ENCODE measurements at regions not wholly inside any gene's neighbourhood (a gene's known extent, or its start where the extent isn't known, plus 50 kb on each side); places are given as distances from the start of the nearest gene placed in this dataset.

DNA sequence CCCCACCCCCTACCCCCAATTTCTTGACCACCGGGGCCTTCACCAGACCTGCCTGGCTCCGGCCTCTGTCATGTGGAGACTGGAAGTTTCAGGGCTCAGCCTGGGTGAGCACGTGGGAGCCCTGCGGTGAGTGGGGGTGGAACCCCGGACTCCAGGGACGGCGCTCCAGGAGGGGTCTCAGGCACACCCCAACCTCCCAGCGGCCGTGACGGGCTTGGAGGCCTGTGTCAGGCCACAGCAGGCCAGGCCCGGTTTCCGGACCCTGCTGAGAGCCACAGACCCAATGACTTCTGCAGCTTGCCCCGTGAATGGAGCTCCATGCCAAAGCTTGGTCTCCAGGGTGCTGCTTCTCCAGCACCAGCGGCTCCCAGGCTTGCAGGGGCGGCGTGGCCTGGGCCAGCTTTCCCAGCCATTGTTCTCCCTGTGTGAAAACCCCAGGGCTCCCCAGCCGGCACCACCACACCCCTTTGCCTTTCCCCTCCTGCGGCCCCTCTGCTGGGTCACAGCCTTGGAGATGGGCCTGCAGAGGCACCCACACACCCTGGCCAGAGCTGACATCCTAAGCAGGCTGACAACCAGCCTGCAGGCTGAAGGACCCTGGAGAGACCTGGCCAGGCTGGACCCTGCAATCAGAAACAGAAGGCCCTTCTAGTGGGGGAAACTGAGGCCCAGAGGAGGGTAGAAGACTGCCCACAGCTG is 186.2 kb upstream of the C14orf180 start:
- no peak overlapping the region for H2BK12ac ChIP-seq (ENCODE audit: low read length)
- no CpG with 5 or more reads among the region's 18 CpGs for WGBS (ENCODE audit: extremely low coverage, insufficient coverage, insufficient read length)

DNA sequence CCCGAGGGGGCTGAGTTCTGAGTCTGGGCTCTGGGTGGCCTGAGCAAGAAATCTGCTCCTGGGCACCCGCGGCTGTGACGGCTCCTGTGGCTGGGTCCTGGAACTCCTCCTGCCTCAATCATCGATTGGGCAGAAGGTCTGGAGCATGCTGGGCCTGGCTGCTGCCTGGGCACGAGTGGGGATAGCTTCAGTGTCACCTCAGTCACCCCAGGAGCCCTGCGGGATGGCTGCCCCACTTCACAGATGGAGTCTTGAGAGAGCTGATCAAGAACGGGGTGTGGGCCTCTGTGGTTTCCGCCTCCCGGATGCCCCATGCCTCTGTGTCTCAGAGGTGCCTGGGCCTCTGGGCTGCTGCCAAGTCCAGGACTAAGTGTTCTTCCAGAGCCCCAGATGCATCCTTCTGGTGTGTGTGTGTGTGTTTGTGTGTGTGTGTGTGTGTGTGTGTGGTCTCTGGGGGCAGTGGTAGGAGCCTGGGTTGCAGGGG is 185.6 kb upstream of the C14orf180 start:
- Histone ChIP-seq H3K4me1 (ENCODE audit: control insufficient read depth in 1 of 2, insufficient read depth in 2 of 2, low read length in 2 of 2) (no peaks in the 10 kb centered on the region), H3K79me1 (ENCODE audit: low read length) (no peaks in the 10 kb centered on the region), H2BK120ac (ENCODE audit: insufficient read depth, low read length, poor library complexity) (no peak overlapping the region), H2BK12ac (ENCODE audit: low read length) (no peak overlapping the region), H3K9me3 (ENCODE audit: insufficient read depth, low read depth, low read length) (peaks cover 16% of the 10 kb centered on the region), H3K27ac (ENCODE audit: low read depth, low read length) (no peak overlapping the region), H3K4me2 (ENCODE audit: low read length) (no peak overlapping the region), H4K91ac (ENCODE audit: low read depth, low read length) (no peak overlapping the region), H2BK5ac (ENCODE audit: low read depth, low read length, poor library complexity) (no peak overlapping the region), H2AK5ac (ENCODE audit: low read length) (no peak overlapping the region), H2AFZ (ENCODE audit: insufficient read depth, low read length, poor library complexity) (no peak overlapping the region), H3K27me3 (ENCODE audit: insufficient read depth, low read length) (no peaks in the 10 kb centered on the region), H3K23ac (ENCODE audit: low read length) (no peak overlapping the region), H3K9ac (ENCODE audit: low read length) (no peak overlapping the region), H3K4me3 (ENCODE audit: low read depth, low read length) (no peak overlapping the region), H4K12ac (ENCODE audit: low read depth, low read length) (no peak overlapping the region), H3K4ac (ENCODE audit: low read depth, low read length) (no peak overlapping the region), H3K36me3 (ENCODE audit: control insufficient read depth in 1 of 2, insufficient read depth in 2 of 2, low read length in 2 of 2) (no peaks in the 10 kb centered on the region), H3K79me2 (ENCODE audit: control insufficient read depth, insufficient read depth, low read length, poor library complexity) (no peaks in the 10 kb centered on the region), H3K14ac (ENCODE audit: low read length) (no peak overlapping the region), H4K8ac (ENCODE audit: low read depth, low read length) (no peak overlapping the region), H3K18ac (ENCODE audit: low read length) (no peak overlapping the region)
- no CpG with 5 or more reads among the region's 10 CpGs for WGBS (ENCODE audit: extremely low coverage, insufficient coverage, insufficient read length)
- DNase-seq: no peak

More for the DNA sequence above, 186.2 kb upstream of the C14orf180 start:
- no peak overlapping the region for H3K18ac ChIP-seq (ENCODE audit: low read length)
- no peak overlapping the region for H3K4ac ChIP-seq (ENCODE audit: low read depth, low read length)
- no peak overlapping the region for H3K4me3 ChIP-seq (ENCODE audit: low read depth, low read length)
- H3K9me3 ChIP-seq (ENCODE audit: insufficient read depth, low read depth, low read length): peaks cover 13% of the 10 kb centered on the region
- H3K27ac ChIP-seq (ENCODE audit: low read depth, low read length): no peak overlapping the region
- H4K12ac ChIP-seq (ENCODE audit: low read depth, low read length): no peak overlapping the region
- no peaks in the 10 kb centered on the region for H3K36me3 ChIP-seq (ENCODE audit: control insufficient read depth in 1 of 2, insufficient read depth in 2 of 2, low read length in 2 of 2)
- no peak overlapping the region for H2AFZ ChIP-seq (ENCODE audit: insufficient read depth, low read length, poor library complexity)
- no peak overlapping the region for H3K23ac ChIP-seq (ENCODE audit: low read length)
- H3K9ac ChIP-seq (ENCODE audit: low read length): no peak overlapping the region
- no peak overlapping the region for H3K14ac ChIP-seq (ENCODE audit: low read length)
- H3K79me1 ChIP-seq (ENCODE audit: low read length): no peaks in the 10 kb centered on the region
- no peak overlapping the region for H4K91ac ChIP-seq (ENCODE audit: low read depth, low read length)
- H2AK5ac ChIP-seq (ENCODE audit: low read length): no peak overlapping the region
- no peaks in the 10 kb centered on the region for H3K4me1 ChIP-seq (ENCODE audit: control insufficient read depth in 1 of 2, insufficient read depth in 2 of 2, low read length in 2 of 2)
- no peak overlapping the region for H4K8ac ChIP-seq (ENCODE audit: low read depth, low read length)
- no peaks in the 10 kb centered on the region for H3K79me2 ChIP-seq (ENCODE audit: control insufficient read depth, insufficient read depth, low read length, poor library complexity)
- no peaks in the 10 kb centered on the region for H3K27me3 ChIP-seq (ENCODE audit: insufficient read depth, low read length)
- DNase-seq: no peak
- no peak overlapping the region for H2BK120ac ChIP-seq (ENCODE audit: insufficient read depth, low read length, poor library complexity)
- H2BK5ac ChIP-seq (ENCODE audit: low read depth, low read length, poor library complexity): no peak overlapping the region
- no peak overlapping the region for H3K4me2 ChIP-seq (ENCODE audit: low read length)

DNA sequence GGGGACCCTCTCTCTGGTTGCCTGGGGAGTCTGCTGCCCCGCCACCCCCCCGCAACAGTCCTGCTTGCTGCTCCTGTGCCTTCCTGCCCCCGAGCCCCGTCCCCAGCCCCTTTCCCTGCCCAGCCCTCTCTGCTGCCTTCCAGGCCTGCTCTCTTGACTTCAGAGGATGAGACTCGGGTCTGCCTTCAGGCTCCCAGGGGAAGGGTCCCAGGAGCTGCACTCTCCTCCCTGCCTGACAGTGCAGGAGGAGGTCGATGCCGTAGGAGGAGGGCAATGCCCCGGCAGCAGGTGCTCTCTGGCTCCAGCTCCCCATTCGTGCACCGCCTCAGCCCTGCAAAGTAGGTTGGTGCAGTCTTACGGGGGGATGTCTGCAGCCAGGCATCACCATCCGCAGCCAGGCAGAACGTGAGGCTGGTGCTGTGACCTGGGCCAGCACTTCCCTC is 185.1 kb upstream of the C14orf180 start:
- H2BK12ac ChIP-seq (ENCODE audit: low read length): no peak overlapping the region
- no peaks in the 10 kb centered on the region for H3K36me3 ChIP-seq (ENCODE audit: control insufficient read depth in 1 of 2, insufficient read depth in 2 of 2, low read length in 2 of 2)
- H3K4me3 ChIP-seq (ENCODE audit: low read depth, low read length): no peak overlapping the region
- no peaks in the 10 kb centered on the region for H3K79me1 ChIP-seq (ENCODE audit: low read length)
- no peaks in the 10 kb centered on the region for H3K4me1 ChIP-seq (ENCODE audit: control insufficient read depth in 1 of 2, insufficient read depth in 2 of 2, low read length in 2 of 2)
- no peak overlapping the region for H3K9ac ChIP-seq (ENCODE audit: low read length)
- H3K23ac ChIP-seq (ENCODE audit: low read length): no peak overlapping the region
- H2BK5ac ChIP-seq (ENCODE audit: low read depth, low read length, poor library complexity): no peak overlapping the region
- no peak overlapping the region for H2BK120ac ChIP-seq (ENCODE audit: insufficient read depth, low read length, poor library complexity)
- no peaks in the 10 kb centered on the region for H3K27me3 ChIP-seq (ENCODE audit: insufficient read depth, low read length)
- H3K14ac ChIP-seq (ENCODE audit: low read length): no peak overlapping the region
- no peak overlapping the region for H3K27ac ChIP-seq (ENCODE audit: low read depth, low read length)
- WGBS (ENCODE audit: extremely low coverage, insufficient coverage, insufficient read length): no CpG with 5 or more reads among the region's 13 CpGs
- H3K9me3 ChIP-seq (ENCODE audit: insufficient read depth, low read depth, low read length): peaks cover 16% of the 10 kb centered on the region
- DNase-seq: no peak
- no peaks in the 10 kb centered on the region for H3K79me2 ChIP-seq (ENCODE audit: control insufficient read depth, insufficient read depth, low read length, poor library complexity)
- H4K8ac ChIP-seq (ENCODE audit: low read depth, low read length): no peak overlapping the region
- H4K91ac ChIP-seq (ENCODE audit: low read depth, low read length): no peak overlapping the region
- H4K12ac ChIP-seq (ENCODE audit: low read depth, low read length): no peak overlapping the region
- H3K4me2 ChIP-seq (ENCODE audit: low read length): no peak overlapping the region
- no peak overlapping the region for H2AFZ ChIP-seq (ENCODE audit: insufficient read depth, low read length, poor library complexity)
- no peak overlapping the region for H3K18ac ChIP-seq (ENCODE audit: low read length)
- H3K4ac ChIP-seq (ENCODE audit: low read depth, low read length): no peak overlapping the region
- no peak overlapping the region for H2AK5ac ChIP-seq (ENCODE audit: low read length)

DNA sequence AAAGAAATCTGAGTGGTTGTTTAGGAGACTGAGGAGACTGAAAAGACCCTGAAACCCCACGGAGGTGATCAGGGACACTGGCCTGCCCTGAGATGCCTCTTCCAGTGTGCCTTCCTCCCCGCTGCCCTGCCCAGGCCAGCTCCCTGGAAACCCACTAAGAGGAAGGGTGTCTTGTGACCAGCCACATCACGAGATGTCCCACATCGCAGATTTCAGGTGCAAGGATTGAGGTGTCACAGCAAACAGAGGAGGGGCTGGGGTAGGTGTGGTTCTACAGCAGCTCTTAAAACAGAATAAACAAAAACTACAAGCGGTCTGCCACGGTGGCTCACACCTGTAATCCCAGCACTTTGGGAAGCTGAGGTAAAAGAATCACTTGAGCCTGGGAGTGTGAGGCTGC is 184.3 kb upstream of the C14orf180 start:
- peaks cover 16% of the 10 kb centered on the region for H3K9me3 ChIP-seq (ENCODE audit: insufficient read depth, low read depth, low read length)
- H3K27ac ChIP-seq (ENCODE audit: low read depth, low read length): no peak overlapping the region
- H2BK12ac ChIP-seq (ENCODE audit: low read length): no peak overlapping the region
- H3K4ac ChIP-seq (ENCODE audit: low read depth, low read length): no peak overlapping the region
- H3K79me2 ChIP-seq (ENCODE audit: control insufficient read depth, insufficient read depth, low read length, poor library complexity): no peaks in the 10 kb centered on the region
- H3K9ac ChIP-seq (ENCODE audit: low read length): no peak overlapping the region
- H2AFZ ChIP-seq (ENCODE audit: insufficient read depth, low read length, poor library complexity): no peak overlapping the region
- no peak overlapping the region for H3K4me3 ChIP-seq (ENCODE audit: low read depth, low read length)
- H2BK5ac ChIP-seq (ENCODE audit: low read depth, low read length, poor library complexity): no peak overlapping the region
- no peak overlapping the region for H3K18ac ChIP-seq (ENCODE audit: low read length)
- WGBS (ENCODE audit: extremely low coverage, insufficient coverage, insufficient read length): no CpG with 5 or more reads among the region's 6 CpGs
- H2AK5ac ChIP-seq (ENCODE audit: low read length): no peak overlapping the region
- no peaks in the 10 kb centered on the region for H3K79me1 ChIP-seq (ENCODE audit: low read length)
- no peak overlapping the region for H4K12ac ChIP-seq (ENCODE audit: low read depth, low read length)
- no peaks in the 10 kb centered on the region for H3K4me1 ChIP-seq (ENCODE audit: control insufficient read depth in 1 of 2, insufficient read depth in 2 of 2, low read length in 2 of 2)
- H3K27me3 ChIP-seq (ENCODE audit: insufficient read depth, low read length): no peaks in the 10 kb centered on the region
- H4K91ac ChIP-seq (ENCODE audit: low read depth, low read length): no peak overlapping the region
- DNase-seq: no peak
- no peak overlapping the region for H3K14ac ChIP-seq (ENCODE audit: low read length)
- no peaks in the 10 kb centered on the region for H3K36me3 ChIP-seq (ENCODE audit: control insufficient read depth in 1 of 2, insufficient read depth in 2 of 2, low read length in 2 of 2)
- no peak overlapping the region for H3K23ac ChIP-seq (ENCODE audit: low read length)
- no peak overlapping the region for H3K4me2 ChIP-seq (ENCODE audit: low read length)
- H4K8ac ChIP-seq (ENCODE audit: low read depth, low read length): no peak overlapping the region
- no peak overlapping the region for H2BK120ac ChIP-seq (ENCODE audit: insufficient read depth, low read length, poor library complexity)
